ENCODE measurements at regions not wholly inside any gene's neighbourhood (a gene's known extent, or its start where the extent isn't known, plus 50 kb on each side); places are given as distances from the start of the nearest gene placed in this dataset.
A peak's percentile ranks its signal among the peaks of the same experiment; 100 is the strongest.

- Histone ChIP-seq H3K9ac (ENCODE audit: low read length) (no peak overlapping the region), H3K36me3 (ENCODE audit: control insufficient read depth, insufficient read depth, low read length) (no peaks in the 10 kb centered on the region), H3K27ac (ENCODE audit: low read depth, low read length) (no peak overlapping the region), H3K4me1 (ENCODE audit: control insufficient read depth, insufficient read depth, low read length) (peaks cover 3% of the 10 kb centered on the region; the same call in 1 of the 2 replicates), H3K27me3 (ENCODE audit: control insufficient read depth, insufficient read depth, low read length) (no peaks in the 10 kb centered on the region), H3K4me3 (ENCODE audit: low read depth, low read length) (no peak overlapping the region), H3K9me3 (ENCODE audit: control insufficient read depth, insufficient read depth, low read depth, low read length) (no peaks in the 10 kb centered on the region)
These were observed 214.4 kb upstream of the PAPPA start for GRCh38 chr9:115939065-115939765.

GRCh38 chr9:115941561-115942315, 211.9 kb upstream of the PAPPA start:
- Histone ChIP-seq H3K4me1 (ENCODE audit: control insufficient read depth, insufficient read depth, low read length) (peaks cover 15% of the 10 kb centered on the region), H3K36me3 (ENCODE audit: control insufficient read depth, insufficient read depth, low read length) (no peaks in the 10 kb centered on the region), H3K9me3 (ENCODE audit: control insufficient read depth, insufficient read depth, low read depth, low read length) (no peaks in the 10 kb centered on the region), H3K27ac (ENCODE audit: low read depth, low read length) (no peak overlapping the region), H3K9ac (ENCODE audit: low read length) (no peak overlapping the region), H3K27me3 (ENCODE audit: control insufficient read depth, insufficient read depth, low read length) (no peaks in the 10 kb centered on the region), H3K4me3 (ENCODE audit: low read depth, low read length) (no peak overlapping the region)

GRCh38 chr9:115943431-115944165, 210.0 kb upstream of the PAPPA start:
- Histone ChIP-seq H3K4me3 (ENCODE audit: low read depth, low read length) (no peak overlapping the region), H3K27ac (ENCODE audit: low read depth, low read length) (peak overlapping the region; percentile 40; the same call in 1 of the 2 replicates), H3K36me3 (ENCODE audit: control insufficient read depth, insufficient read depth, low read length) (no peaks in the 10 kb centered on the region), H3K27me3 (ENCODE audit: control insufficient read depth, insufficient read depth, low read length) (no peaks in the 10 kb centered on the region), H3K4me1 (ENCODE audit: control insufficient read depth, insufficient read depth, low read length) (peaks cover 15% of the 10 kb centered on the region), H3K9ac (ENCODE audit: low read length) (no peak overlapping the region), H3K9me3 (ENCODE audit: control insufficient read depth, insufficient read depth, low read depth, low read length) (no peaks in the 10 kb centered on the region)

GRCh38 chr9:115944166-115944948, 209.2 kb upstream of the PAPPA start:
- no peaks in the 10 kb centered on the region for H3K9me3 ChIP-seq (ENCODE audit: control insufficient read depth, insufficient read depth, low read depth, low read length)
- peak overlapping the region; percentile 40; the same call in 1 of the 2 replicates for H3K27ac ChIP-seq (ENCODE audit: low read depth, low read length)
- H3K36me3 ChIP-seq (ENCODE audit: control insufficient read depth, insufficient read depth, low read length): no peaks in the 10 kb centered on the region
- H3K4me3 ChIP-seq (ENCODE audit: low read depth, low read length): no peak overlapping the region
- H3K9ac ChIP-seq (ENCODE audit: low read length): peak overlapping the region; percentile 42
- H3K27me3 ChIP-seq (ENCODE audit: control insufficient read depth, insufficient read depth, low read length): no peaks in the 10 kb centered on the region
- H3K4me1 ChIP-seq (ENCODE audit: control insufficient read depth, insufficient read depth, low read length): peaks cover 15% of the 10 kb centered on the region

GRCh38 chr9:115945009-115945431, 208.6 kb upstream of the PAPPA start:
- Histone ChIP-seq H3K9ac (ENCODE audit: low read length) (peak overlapping the region; percentile 42), H3K4me3 (ENCODE audit: low read depth, low read length) (no peak overlapping the region), H3K27me3 (ENCODE audit: control insufficient read depth, insufficient read depth, low read length) (no peaks in the 10 kb centered on the region), H3K9me3 (ENCODE audit: control insufficient read depth, insufficient read depth, low read depth, low read length) (no peaks in the 10 kb centered on the region), H3K27ac (ENCODE audit: low read depth, low read length) (peak overlapping the region; percentile 40; the same call in 1 of the 2 replicates), H3K36me3 (ENCODE audit: control insufficient read depth, insufficient read depth, low read length) (no peaks in the 10 kb centered on the region), H3K4me1 (ENCODE audit: control insufficient read depth, insufficient read depth, low read length) (peaks cover 15% of the 10 kb centered on the region)

GRCh38 chr9:115946530-115946929, 207.1 kb upstream of the PAPPA start:
- no peak overlapping the region for H3K9ac ChIP-seq (ENCODE audit: low read length)
- H3K4me3 ChIP-seq (ENCODE audit: low read depth, low read length): no peak overlapping the region
- H3K27me3 ChIP-seq (ENCODE audit: control insufficient read depth, insufficient read depth, low read length): no peaks in the 10 kb centered on the region
- peaks cover 15% of the 10 kb centered on the region for H3K4me1 ChIP-seq (ENCODE audit: control insufficient read depth, insufficient read depth, low read length)
- H3K36me3 ChIP-seq (ENCODE audit: control insufficient read depth, insufficient read depth, low read length): no peaks in the 10 kb centered on the region
- no peaks in the 10 kb centered on the region for H3K9me3 ChIP-seq (ENCODE audit: control insufficient read depth, insufficient read depth, low read depth, low read length)
- H3K27ac ChIP-seq (ENCODE audit: low read depth, low read length): no peak overlapping the region

- no peaks in the 10 kb centered on the region for H3K4me1 ChIP-seq (ENCODE audit: control insufficient read depth, insufficient read depth, low read length)
- H3K9ac ChIP-seq (ENCODE audit: low read length): no peak overlapping the region
- H3K27me3 ChIP-seq (ENCODE audit: control insufficient read depth, insufficient read depth, low read length): no peaks in the 10 kb centered on the region
- no peaks in the 10 kb centered on the region for H3K36me3 ChIP-seq (ENCODE audit: control insufficient read depth, insufficient read depth, low read length)
- no peak overlapping the region for H3K4me3 ChIP-seq (ENCODE audit: low read depth, low read length)
- no peak overlapping the region for H3K27ac ChIP-seq (ENCODE audit: low read depth, low read length)
- no peaks in the 10 kb centered on the region for H3K9me3 ChIP-seq (ENCODE audit: control insufficient read depth, insufficient read depth, low read depth, low read length)
These were observed 201.6 kb upstream of the PAPPA start for GRCh38 chr9:115951977-115952376.

- Histone ChIP-seq H3K4me3 (ENCODE audit: low read depth, low read length) (no peak overlapping the region), H3K9ac (ENCODE audit: low read length) (no peak overlapping the region), H3K4me1 (ENCODE audit: control insufficient read depth, insufficient read depth, low read length) (no peaks in the 10 kb centered on the region), H3K27me3 (ENCODE audit: control insufficient read depth, insufficient read depth, low read length) (no peaks in the 10 kb centered on the region), H3K9me3 (ENCODE audit: control insufficient read depth, insufficient read depth, low read depth, low read length) (no peaks in the 10 kb centered on the region), H3K27ac (ENCODE audit: low read depth, low read length) (no peak overlapping the region), H3K36me3 (ENCODE audit: control insufficient read depth, insufficient read depth, low read length) (no peaks in the 10 kb centered on the region)
These were observed 200.9 kb upstream of the PAPPA start for GRCh38 chr9:115952430-115953292.

GRCh38 chr9:115956371-115956770, 197.2 kb upstream of the PAPPA start:
- Histone ChIP-seq H3K9me3 (ENCODE audit: control insufficient read depth, insufficient read depth, low read depth, low read length) (peaks cover 3% of the 10 kb centered on the region), H3K27ac (ENCODE audit: low read depth, low read length) (no peak overlapping the region), H3K4me1 (ENCODE audit: control insufficient read depth, insufficient read depth, low read length) (no peaks in the 10 kb centered on the region), H3K4me3 (ENCODE audit: low read depth, low read length) (no peak overlapping the region), H3K27me3 (ENCODE audit: control insufficient read depth, insufficient read depth, low read length) (no peaks in the 10 kb centered on the region), H3K36me3 (ENCODE audit: control insufficient read depth, insufficient read depth, low read length) (no peaks in the 10 kb centered on the region), H3K9ac (ENCODE audit: low read length) (no peak overlapping the region)

- H3K27ac ChIP-seq (ENCODE audit: low read depth, low read length): no peak overlapping the region
- H3K9me3 ChIP-seq (ENCODE audit: control insufficient read depth, insufficient read depth, low read depth, low read length): peaks cover 6% of the 10 kb centered on the region
- no peaks in the 10 kb centered on the region for H3K27me3 ChIP-seq (ENCODE audit: control insufficient read depth, insufficient read depth, low read length)
- no peak overlapping the region for H3K4me3 ChIP-seq (ENCODE audit: low read depth, low read length)
- H3K9ac ChIP-seq (ENCODE audit: low read length): no peak overlapping the region
- no peaks in the 10 kb centered on the region for H3K4me1 ChIP-seq (ENCODE audit: control insufficient read depth, insufficient read depth, low read length)
- no peaks in the 10 kb centered on the region for H3K36me3 ChIP-seq (ENCODE audit: control insufficient read depth, insufficient read depth, low read length)
These were observed 196.0 kb upstream of the PAPPA start for GRCh38 chr9:115957585-115957984.

All from HUES6 (cell line).